HAP-1 (cell line): ENCODE measurements at regions not wholly inside any gene's neighbourhood (a gene's known extent, or its start where the extent isn't known, plus 50 kb on each side); places are given as distances from the start of the nearest gene placed in this dataset.

ENCODE experiments used
- DNase-seq, 2 experiments: peaks; one replicate each; pipeline ENCODE4 v3.0.0-alpha.2; 2016 to 2020; ENCODE audit warnings: low spot score in 2 of 2
- H3K27me3 ChIP-seq: fragments of 250-450 bp; sonication (Bioruptor Pico); 2 replicates; pipeline ENCODE4 v1.5.1; 2020; ENCODE audit warnings: low read depth, mild to moderate bottlenecking, moderate library complexity
- H3K36me3 ChIP-seq: fragments of 250-450 bp; sonication (Bioruptor Pico); replicated peaks from 2 replicates; pipeline ENCODE4 v1.5.1; 2020; ENCODE audit warnings: mild to moderate bottlenecking
- H3K4me1 ChIP-seq: fragments of 250-450 bp; sonication (Bioruptor Pico); 2 replicates; pipeline ENCODE4 v1.5.1; 2020; ENCODE audit warnings: mild to moderate bottlenecking
- H3K4me3 ChIP-seq: fragments of 250-450 bp; sonication (Bioruptor Pico); 2 replicates; pipeline ENCODE4 v1.5.1; 2020; ENCODE audit warnings: mild to moderate bottlenecking, moderate library complexity
- H3K9me3 ChIP-seq: fragments of 250-450 bp; sonication (Bioruptor Pico); 2 replicates; pipeline ENCODE4 v1.5.1; 2020; ENCODE audit warnings: mild to moderate bottlenecking, moderate library complexity
- in situ Hi-C: fragments of 300-500 bp; cut with MboI; formaldehyde crosslinking; loops from 3 replicates; pipeline ENCODE4 v1.14.3; 2020; ENCODE audit warnings: low sequenced_read_pairs, inconsistent platforms, mixed read lengths

- H3K4me3 ChIP-seq: no peak overlapping the region
- H3K4me1 ChIP-seq: no peaks in the 10 kb centered on the region
- H3K36me3 ChIP-seq: no peaks in the 10 kb centered on the region
- no peak for DNase-seq
- in situ Hi-C loops: no loop called here
- H3K27me3 ChIP-seq: peaks cover 4% of the 10 kb centered on the region; the same call in 1 of the 2 replicates
- H3K9me3 ChIP-seq: no peaks in the 10 kb centered on the region
Observed at GRCh38 chr14:93870377-93870776, 56.8 kb upstream of the FAM181A start.

GRCh38 chr14:93869427-93869826, 57.7 kb upstream of the FAM181A start:
- Histone ChIP-seq H3K27me3 (peaks cover 7% of the 10 kb centered on the region; the same call in 1 of the 2 replicates), H3K4me3 (no peak overlapping the region), H3K36me3 (no peaks in the 10 kb centered on the region), H3K9me3 (no peaks in the 10 kb centered on the region), H3K4me1 (no peaks in the 10 kb centered on the region)
- no peak for DNase-seq
- in situ Hi-C loops: no loop called here

GRCh38 chr14:93868165-93868564, 59.0 kb upstream of the FAM181A start:
- no peaks in the 10 kb centered on the region for H3K9me3 ChIP-seq
- in situ Hi-C loops: no loop called here
- H3K27me3 ChIP-seq: peaks cover 7% of the 10 kb centered on the region; the same call in 1 of the 2 replicates
- no peaks in the 10 kb centered on the region for H3K4me1 ChIP-seq
- no peaks in the 10 kb centered on the region for H3K36me3 ChIP-seq
- H3K4me3 ChIP-seq: no peak overlapping the region
- DNase-seq: no peak

- no peak overlapping the region for H3K4me3 ChIP-seq
- no peaks in the 10 kb centered on the region for H3K4me1 ChIP-seq
- H3K36me3 ChIP-seq: no peaks in the 10 kb centered on the region
- 0 out of 2 replicates have a peak, but pooled peaks cover 5% of the 10 kb centered on the region for H3K27me3 ChIP-seq
- DNase-seq: no peak
- H3K9me3 ChIP-seq: no peaks in the 10 kb centered on the region
- in situ Hi-C loops: no loop called here
Observed at GRCh38 chr14:93862265-93862664, 64.9 kb upstream of the FAM181A start.

GRCh38 chr14:93861836-93862235, 65.3 kb upstream of the FAM181A start:
- H3K4me3 ChIP-seq: no peak overlapping the region
- H3K36me3 ChIP-seq: no peaks in the 10 kb centered on the region
- no peaks in the 10 kb centered on the region for H3K9me3 ChIP-seq
- H3K4me1 ChIP-seq: no peaks in the 10 kb centered on the region
- no peak for DNase-seq
- in situ Hi-C loops: no loop called here
- H3K27me3 ChIP-seq: 0 out of 2 replicates have a peak, but pooled peaks cover 5% of the 10 kb centered on the region

- Histone ChIP-seq H3K27me3 (0 out of 2 replicates have a peak, but pooled peaks cover 2% of the 10 kb centered on the region), H3K4me1 (no peaks in the 10 kb centered on the region), H3K4me3 (no peak overlapping the region), H3K36me3 (no peaks in the 10 kb centered on the region), H3K9me3 (no peaks in the 10 kb centered on the region)
- in situ Hi-C loops: no loop called here
- peak in 1 of 2 experiments; percentile 13 for DNase-seq
Observed at GRCh38 chr14:93859957-93860356, 67.2 kb upstream of the FAM181A start.

- no peak overlapping the region for H3K4me3 ChIP-seq
- H3K4me1 ChIP-seq: no peaks in the 10 kb centered on the region
- 0 out of 2 replicates have a peak, but pooled peaks cover 2% of the 10 kb centered on the region for H3K27me3 ChIP-seq
Observed at GRCh38 chr14:93858896-93859295, 68.2 kb upstream of the FAM181A start.

GRCh38 chr14:93857500-93858283, 69.4 kb upstream of the PRIMA1 start:
- peak in 1 of 2 experiments; percentile 13 for DNase-seq
- in situ Hi-C loops: no loop called here
- Histone ChIP-seq H3K27me3 (0 out of 2 replicates have a peak, but pooled peaks cover 2% of the 10 kb centered on the region), H3K4me3 (no peak overlapping the region), H3K4me1 (no peaks in the 10 kb centered on the region), H3K9me3 (no peaks in the 10 kb centered on the region), H3K36me3 (no peaks in the 10 kb centered on the region)

More at GRCh38 chr14:93858896-93859295, 68.2 kb upstream of the FAM181A start:
- Histone ChIP-seq H3K9me3 (no peaks in the 10 kb centered on the region), H3K36me3 (no peaks in the 10 kb centered on the region)
- in situ Hi-C loops: no loop called here
- no peak for DNase-seq

- in situ Hi-C loops: no loop called here
- Histone ChIP-seq H3K4me1 (no peaks in the 10 kb centered on the region), H3K4me3 (no peak overlapping the region), H3K27me3 (0 out of 2 replicates have a peak, but pooled peaks cover 2% of the 10 kb centered on the region), H3K9me3 (no peaks in the 10 kb centered on the region), H3K36me3 (no peaks in the 10 kb centered on the region)
- no peak for DNase-seq
Observed at GRCh38 chr14:93857081-93857480, 68.8 kb upstream of the PRIMA1 start.

- Histone ChIP-seq H3K4me1 (no peaks in the 10 kb centered on the region), H3K9me3 (no peaks in the 10 kb centered on the region), H3K36me3 (no peaks in the 10 kb centered on the region), H3K27me3 (peaks cover 2% of the 10 kb centered on the region; the same call in 1 of the 2 replicates), H3K4me3 (no peak overlapping the region)
- no peak for DNase-seq
- in situ Hi-C loops: no loop called here
Observed at GRCh38 chr14:93855737-93856136, 67.5 kb upstream of the PRIMA1 start.

- peaks cover 9% of the 10 kb centered on the region for H3K27me3 ChIP-seq
- DNase-seq: no peak
- no peaks in the 10 kb centered on the region for H3K4me1 ChIP-seq
- no peaks in the 10 kb centered on the region for H3K9me3 ChIP-seq
- H3K4me3 ChIP-seq: no peak overlapping the region
- in situ Hi-C loops: no loop called here
- no peaks in the 10 kb centered on the region for H3K36me3 ChIP-seq
Observed at GRCh38 chr14:93847473-93847872, 59.2 kb upstream of the PRIMA1 start.

- in situ Hi-C loops: no loop called here
- H3K27me3 ChIP-seq: 0 out of 2 replicates have a peak, but pooled peaks cover 2% of the 10 kb centered on the region
- H3K4me1 ChIP-seq: peaks cover 1% of the 10 kb centered on the region; the same call in 1 of the 2 replicates
- no peak for DNase-seq
- H3K36me3 ChIP-seq: no peaks in the 10 kb centered on the region
- no peaks in the 10 kb centered on the region for H3K9me3 ChIP-seq
- H3K4me3 ChIP-seq: no peak overlapping the region
Observed at GRCh38 chr14:93838238-93838637, 50.0 kb upstream of the PRIMA1 start.
